ENCODE measurements at regions not wholly inside any gene's neighbourhood (a gene's known extent, or its start where the extent isn't known, plus 50 kb on each side); places are given as distances from the start of the nearest gene placed in this dataset.

GRCh38 chr6:139474145-139475108 is 100.0 kb upstream of the CITED2 start (continued):
- TF ChIP-seq GMEB1 (CRISPR knock-in tag; IDR thresholded peaks at IDR 0.05) (no peak), BRF1 (IDR thresholded peaks at IDR 0.05; ENCODE audit: borderline replicate concordance, extremely low read depth, insufficient read length) (no peak), SMARCC2 (IDR thresholded peaks at IDR 0.05; ENCODE audit: low read depth) (no peak), USF2 (CRISPR knock-in tag; IDR thresholded peaks at IDR 0.05) (peak; percentile 60), FUS (optimal IDR thresholded peaks at IDR 0.05; ENCODE audit: low read depth, low read length) (no peak), POLR2A (conservative IDR thresholded peaks at IDR 0.05) (no peak), ZNF175 (CRISPR knock-in tag; IDR thresholded peaks at IDR 0.05; ENCODE audit: low read depth) (no peak), IRF9 (tag; IDR thresholded peaks at IDR 0.05) (0 out of 2 replicates have a peak, but pooled peaks have one; percentile 48), MAFG (tag; conservative IDR thresholded peaks at IDR 0.05) (no peak), ZNF561 (CRISPR knock-in tag; conservative IDR thresholded peaks at IDR 0.05) (no peak), HMBOX1 (IDR thresholded peaks at IDR 0.05) (no peak), ZEB2 (IDR thresholded peaks at IDR 0.05) (no peak), ZNF184 (CRISPR knock-in tag; IDR thresholded peaks at IDR 0.05) (no peak), CREB3 (tag; conservative IDR thresholded peaks at IDR 0.05; ENCODE audit: low read depth) (no peak), BCOR (IDR thresholded peaks at IDR 0.05) (no peak), DNMT1 (IDR thresholded peaks at IDR 0.05) (peak; percentile 32; the same call in 1 of the 2 replicates), SRSF1 (IDR thresholded peaks at IDR 0.05; ENCODE audit: low read depth, low read length) (no peak), ZNF699 (CRISPR knock-in tag; IDR thresholded peaks at IDR 0.05; ENCODE audit: insufficient replicate concordance) (no peak), SIX5 (IDR thresholded peaks at IDR 0.05; ENCODE audit: borderline replicate concordance in 1 of 2, insufficient read depth in 1 of 2, low read depth in 1 of 2, low read length in 2 of 2) (no peak), ZFX (CRISPR knock-in tag; IDR thresholded peaks at IDR 0.05) (no peak), ZSCAN32 (CRISPR knock-in tag; IDR thresholded peaks at IDR 0.05) (no peak)

Measured in K562 (cell line).